ENCODE measurements at regions not wholly inside any gene's neighbourhood (a gene's known extent, or its start where the extent isn't known, plus 50 kb on each side); places are given as distances from the start of the nearest gene placed in this dataset.

- TF ChIP-seq CTCF (IDR thresholded peaks at IDR 0.05), result no peak
- no peak for TF ChIP-seq POLR2AphosphoS5 (IDR thresholded peaks at IDR 0.05)
Observed at GRCh38 chr13:72545030-72545719, 182.3 kb downstream of the MZT1 start.

Data from sigmoid colon (tissue), 4 donors.